A673 (cell line): ENCODE measurements at regions not wholly inside any gene's neighbourhood (a gene's known extent, or its start where the extent isn't known, plus 50 kb on each side); places are given as distances from the start of the nearest gene placed in this dataset.

Source experiments
- BruUV-seq: library from RNA; stranded (reverse); fragments of 400-500 nt; replicated peaks from 2 replicates; lab custom pipeline; 2021; lab: Mats Ljungman, UMichigan
- CTCF ChIA-PET: fragments of 300-600 bp; sonication (Branson Sonifier 250); formaldehyde crosslinking; loops from one replicate; lab custom pipeline; 2022; ENCODE audit warnings: antibody characterized with exemption; lab: Charles Lee
- POLR2A ChIA-PET: fragments of 300-600 bp; sonication (Branson Sonifier 250); formaldehyde crosslinking; loops from one replicate; lab custom pipeline; 2022; ENCODE audit warnings: antibody characterized with exemption; ENCODE audit not compliant: low non-redundant PET; lab: Charles Lee
- DNase-seq: peaks from one replicate; pipeline ENCODE4 v3.0.0-alpha.2; 2015; ENCODE audit warnings: low spot score
- H3K27ac ChIP-seq: fragments of 200-600 bp; sonication (generic); 2 replicates; pipeline ENCODE4 v1.5.1; 2016; ENCODE audit warnings: mixed run types, low read depth, mild to moderate bottlenecking, mixed read lengths, antibody characterized with exemption, low read length; ENCODE audit not compliant: poor library complexity, severe bottlenecking
- H3K27me3 ChIP-seq: fragments of 200-600 bp; sonication (generic); replicated peaks from 2 replicates; pipeline ENCODE4 v1.6.1; 2017; ENCODE audit warnings: mixed run types, low read depth, mild to moderate bottlenecking, mixed read lengths, antibody characterized with exemption, low read length; ENCODE audit not compliant: insufficient read depth, poor library complexity
- H3K36me3 ChIP-seq: fragments of 200-600 bp; sonication (generic); 2 replicates; pipeline ENCODE4 v1.6.1; 2016; ENCODE audit warnings: mixed run types, mild to moderate bottlenecking, mixed read lengths, antibody characterized with exemption, low read length; ENCODE audit not compliant: insufficient read depth, poor library complexity, severe bottlenecking
- H3K4me1 ChIP-seq: fragments of 200-600 bp; sonication (generic); 2 replicates; pipeline ENCODE4 v1.6.1; 2017; ENCODE audit warnings: mixed run types, mild to moderate bottlenecking, mixed read lengths, antibody characterized with exemption, low read length; ENCODE audit not compliant: insufficient read depth, poor library complexity, severe bottlenecking
- H3K4me3 ChIP-seq: fragments of 200-600 bp; sonication (generic); 2 replicates; pipeline ENCODE4 v1.5.1; 2016; ENCODE audit warnings: low read depth, mixed run types, mild to moderate bottlenecking, mixed read lengths, low read length; ENCODE audit not compliant: poor library complexity, severe bottlenecking
- H3K9me3 ChIP-seq: fragments of 200-600 bp; sonication (generic); 2 replicates; pipeline ENCODE4 v1.6.1; 2016; ENCODE audit warnings: mixed run types, low read depth, mild to moderate bottlenecking, mixed read lengths, antibody characterized with exemption, low read length; ENCODE audit not compliant: poor library complexity, severe bottlenecking
- EZH2 ChIP-seq: fragments of 200-600 bp; sonication (generic); IDR thresholded peaks from 2 replicates; pipeline ENCODE4 v1.6.1; 2017; ENCODE audit warnings: borderline replicate concordance, low read depth, mild to moderate bottlenecking, mixed read lengths, antibody characterized with exemption, low read length; ENCODE audit not compliant: poor library complexity, severe bottlenecking
- intact Hi-C: fragments of 100-400 bp; cut with micrococcal nuclease; formaldehyde crosslinking; loops from one replicate; pipeline ENCODE4 v1.10.0; 2022; ENCODE audit not compliant: unreplicated experiment
- TF ChIP-seq, protein P1 (sequence below): fragments of 300-800, 200-600 bp; sonication (generic); conservative IDR thresholded peaks from 2 replicates; pipeline ENCODE4 v1.5.1; 2017; ENCODE audit warnings: low read depth, mild to moderate bottlenecking, antibody characterized with exemption, low read length, moderate library complexity, mixed read lengths

DNA sequence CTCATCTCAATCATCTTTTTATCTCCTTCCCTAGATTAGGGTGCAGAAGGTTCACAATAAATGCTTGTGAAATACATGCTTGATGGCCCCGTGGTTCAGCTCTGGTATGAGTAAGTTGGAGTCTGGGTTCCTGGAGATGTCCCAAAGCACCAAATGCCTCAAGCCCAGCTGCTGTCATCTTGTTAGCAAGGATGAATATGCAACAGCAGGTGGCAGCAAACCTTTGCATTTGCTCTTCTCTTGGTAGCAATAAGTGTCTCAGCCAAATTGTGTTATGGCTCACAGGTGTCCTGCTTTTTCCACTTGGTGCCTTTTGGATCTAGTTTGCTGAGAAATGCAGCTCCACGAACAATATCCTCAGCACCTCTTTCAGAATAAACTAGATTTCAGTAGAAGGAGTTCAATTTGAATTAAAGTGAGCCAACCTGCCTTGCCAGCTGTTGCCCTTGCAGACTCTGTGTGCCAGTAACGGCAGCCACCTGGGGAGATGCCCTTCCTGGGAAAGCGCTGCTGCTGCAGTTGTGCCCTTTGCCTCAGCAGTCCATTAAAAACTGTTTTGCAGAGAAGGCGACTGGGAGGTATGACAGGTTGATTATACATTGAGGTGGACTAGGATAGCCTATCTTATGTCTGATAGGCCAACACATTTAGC is 417.3 kb downstream of the SNAPC1 start:
- ChIA-PET CTCF (interaction anchor here (0.6 to 1.5 kb wide), 5 partner anchors 79 to 1693 kb away, joined by 3 to 16 read pairs (median 3); no protein-coding TSS in a partner anchor), POLR2A (no interaction called here)
- peaks cover 3% of the 10 kb centered on the region for H3K9me3 ChIP-seq
- TF ChIP-seq, protein P1, sequence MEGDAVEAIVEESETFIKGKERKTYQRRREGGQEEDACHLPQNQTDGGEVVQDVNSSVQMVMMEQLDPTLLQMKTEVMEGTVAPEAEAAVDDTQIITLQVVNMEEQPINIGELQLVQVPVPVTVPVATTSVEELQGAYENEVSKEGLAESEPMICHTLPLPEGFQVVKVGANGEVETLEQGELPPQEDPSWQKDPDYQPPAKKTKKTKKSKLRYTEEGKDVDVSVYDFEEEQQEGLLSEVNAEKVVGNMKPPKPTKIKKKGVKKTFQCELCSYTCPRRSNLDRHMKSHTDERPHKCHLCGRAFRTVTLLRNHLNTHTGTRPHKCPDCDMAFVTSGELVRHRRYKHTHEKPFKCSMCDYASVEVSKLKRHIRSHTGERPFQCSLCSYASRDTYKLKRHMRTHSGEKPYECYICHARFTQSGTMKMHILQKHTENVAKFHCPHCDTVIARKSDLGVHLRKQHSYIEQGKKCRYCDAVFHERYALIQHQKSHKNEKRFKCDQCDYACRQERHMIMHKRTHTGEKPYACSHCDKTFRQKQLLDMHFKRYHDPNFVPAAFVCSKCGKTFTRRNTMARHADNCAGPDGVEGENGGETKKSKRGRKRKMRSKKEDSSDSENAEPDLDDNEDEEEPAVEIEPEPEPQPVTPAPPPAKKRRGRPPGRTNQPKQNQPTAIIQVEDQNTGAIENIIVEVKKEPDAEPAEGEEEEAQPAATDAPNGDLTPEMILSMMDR, result peak; percentile 79
- TF ChIP-seq EZH2, result no peak
- no peaks in the 10 kb centered on the region for H3K27me3 ChIP-seq
- BruUV-seq, result no TSS peak
- peaks cover 29% of the 10 kb centered on the region for H3K4me1 ChIP-seq
- peak overlapping the region; percentile 2 for H3K27ac ChIP-seq
- DNase-seq, result peak; percentile 92
- intact Hi-C loops, result loop anchor here (1.0 to 2.0 kb wide), 3 partner anchors 420 to 955 kb away; no protein-coding TSS in a partner anchor
- no peaks in the 10 kb centered on the region for H3K36me3 ChIP-seq
- H3K4me3 ChIP-seq, result no peak overlapping the region

DNA sequence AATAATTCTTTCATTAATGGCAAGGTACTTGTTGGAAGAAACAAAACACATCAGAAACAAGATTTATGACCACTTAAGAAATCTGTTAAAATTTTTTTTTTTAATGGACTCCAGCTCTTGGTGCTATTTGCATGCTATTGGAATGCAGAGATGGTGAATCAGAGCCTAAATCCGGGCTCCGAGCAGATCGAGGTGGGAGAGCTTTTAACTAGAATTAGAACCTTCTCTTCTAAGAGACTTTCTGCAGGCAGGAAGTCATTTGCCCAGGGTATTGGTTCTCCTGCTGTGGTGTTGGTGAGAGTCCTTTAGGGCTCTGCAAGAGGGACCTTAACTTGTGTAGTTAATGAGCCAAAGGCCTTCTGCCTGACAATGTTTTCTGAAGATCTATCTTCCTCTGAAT is 419.4 kb downstream of the SNAPC1 start:
- H3K9me3 ChIP-seq, result peaks cover 3% of the 10 kb centered on the region
- H3K27ac ChIP-seq, result no peak overlapping the region
- no TSS peak for BruUV-seq
- TF ChIP-seq, protein P1, result no peak
- H3K4me1 ChIP-seq, result peaks cover 29% of the 10 kb centered on the region
- POLR2A ChIA-PET, result no interaction called here
- intact Hi-C loops, result no loop called here
- CTCF ChIA-PET, result no interaction called here
- DNase-seq, result peak; percentile 72
- no peaks in the 10 kb centered on the region for H3K27me3 ChIP-seq
- H3K36me3 ChIP-seq, result no peaks in the 10 kb centered on the region
- H3K4me3 ChIP-seq, result no peak overlapping the region

DNA sequence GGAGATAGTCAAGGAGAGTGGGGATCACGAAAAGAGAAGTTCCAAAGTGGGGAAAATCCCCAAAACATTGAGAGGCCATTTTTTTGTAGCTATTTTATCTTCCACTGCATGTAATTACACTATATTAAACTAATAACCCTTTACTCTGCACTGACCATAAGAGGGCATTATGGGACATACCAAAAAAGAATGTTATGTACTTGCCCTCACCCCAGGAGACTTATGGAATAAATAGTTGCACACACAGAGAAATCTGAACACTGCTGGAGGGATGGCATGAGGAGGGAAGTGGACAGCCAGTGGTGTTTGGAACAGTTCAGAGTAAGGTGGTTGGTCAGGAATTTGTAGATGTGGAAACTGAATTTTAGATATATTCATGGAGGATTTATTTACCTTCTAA is 422.9 kb downstream of the SNAPC1 start:
- Histone ChIP-seq H3K36me3 (no peaks in the 10 kb centered on the region), H3K27me3 (no peaks in the 10 kb centered on the region), H3K4me3 (no peak overlapping the region), H3K4me1 (peaks cover 14% of the 10 kb centered on the region), H3K27ac (no peak overlapping the region), H3K9me3 (no peaks in the 10 kb centered on the region)
- POLR2A ChIA-PET, result no interaction called here
- BruUV-seq, result no TSS peak
- no peak for TF ChIP-seq EZH2
- TF ChIP-seq, protein P1, result no peak
- intact Hi-C loops, result no loop called here
- CTCF ChIA-PET, result no interaction called here
- DNase-seq, result no peak
